ENCODE measurements at regions not wholly inside any gene's neighbourhood (a gene's known extent, or its start where the extent isn't known, plus 50 kb on each side); places are given as distances from the start of the nearest gene placed in this dataset.

GRCh38 chr5:6873359-6873758 is 160.1 kb downstream of the TENT4A start:
- TF ChIP-seq CTCF (IDR thresholded peaks at IDR 0.05; ENCODE audit: extremely low read depth, insufficient read depth, missing control alignments): no peak
- no peak for DNase-seq (ENCODE audit: low spot score)
- in situ Hi-C loops (cut with MboI; ENCODE audit: low pct_unique_long_range_greater_than_20kb, low sequenced_read_pairs, unreplicated experiment): no loop called here

- no peak for TF ChIP-seq CTCF (IDR thresholded peaks at IDR 0.05; ENCODE audit: extremely low read depth, insufficient read depth, missing control alignments)
- DNase-seq (ENCODE audit: low spot score): no peak
- in situ Hi-C loops (cut with MboI; ENCODE audit: low pct_unique_long_range_greater_than_20kb, low sequenced_read_pairs, unreplicated experiment): no loop called here
Measured at GRCh38 chr5:6875376-6875775, 162.1 kb downstream of the TENT4A start.

GRCh38 chr5:6877986-6878828 is 165.0 kb downstream of the TENT4A start:
- TF ChIP-seq CTCF (IDR thresholded peaks at IDR 0.05; ENCODE audit: extremely low read depth, insufficient read depth, missing control alignments): no peak
- no peak for DNase-seq (ENCODE audit: low spot score)
- in situ Hi-C loops (cut with MboI; ENCODE audit: low pct_unique_long_range_greater_than_20kb, low sequenced_read_pairs, unreplicated experiment): no loop called here

GRCh38 chr5:6885581-6885980 is 172.3 kb downstream of the TENT4A start:
- DNase-seq (ENCODE audit: low spot score): no peak
- TF ChIP-seq CTCF (IDR thresholded peaks at IDR 0.05; ENCODE audit: extremely low read depth, insufficient read depth, missing control alignments): no peak
- in situ Hi-C loops (cut with MboI; ENCODE audit: low pct_unique_long_range_greater_than_20kb, low sequenced_read_pairs, unreplicated experiment): no loop called here

GRCh38 chr5:6886866-6887265 is 173.6 kb downstream of the TENT4A start:
- no peak for DNase-seq (ENCODE audit: low spot score)
- TF ChIP-seq CTCF (IDR thresholded peaks at IDR 0.05; ENCODE audit: extremely low read depth, insufficient read depth, missing control alignments): no peak
- in situ Hi-C loops (cut with MboI; ENCODE audit: low pct_unique_long_range_greater_than_20kb, low sequenced_read_pairs, unreplicated experiment): no loop called here

- in situ Hi-C loops (cut with MboI; ENCODE audit: low pct_unique_long_range_greater_than_20kb, low sequenced_read_pairs, unreplicated experiment): no loop called here
- TF ChIP-seq CTCF (IDR thresholded peaks at IDR 0.05; ENCODE audit: extremely low read depth, insufficient read depth, missing control alignments): no peak
- no peak for DNase-seq (ENCODE audit: low spot score)
Measured at GRCh38 chr5:6889030-6889429, 175.8 kb downstream of the TENT4A start.

Measured in GM13977 (cell line).